ENCODE measurements at regions not wholly inside any gene's neighbourhood (a gene's known extent, or its start where the extent isn't known, plus 50 kb on each side); places are given as distances from the start of the nearest gene placed in this dataset.
A peak's percentile ranks its signal among the peaks of the same experiment; 100 is the strongest.

DNA sequence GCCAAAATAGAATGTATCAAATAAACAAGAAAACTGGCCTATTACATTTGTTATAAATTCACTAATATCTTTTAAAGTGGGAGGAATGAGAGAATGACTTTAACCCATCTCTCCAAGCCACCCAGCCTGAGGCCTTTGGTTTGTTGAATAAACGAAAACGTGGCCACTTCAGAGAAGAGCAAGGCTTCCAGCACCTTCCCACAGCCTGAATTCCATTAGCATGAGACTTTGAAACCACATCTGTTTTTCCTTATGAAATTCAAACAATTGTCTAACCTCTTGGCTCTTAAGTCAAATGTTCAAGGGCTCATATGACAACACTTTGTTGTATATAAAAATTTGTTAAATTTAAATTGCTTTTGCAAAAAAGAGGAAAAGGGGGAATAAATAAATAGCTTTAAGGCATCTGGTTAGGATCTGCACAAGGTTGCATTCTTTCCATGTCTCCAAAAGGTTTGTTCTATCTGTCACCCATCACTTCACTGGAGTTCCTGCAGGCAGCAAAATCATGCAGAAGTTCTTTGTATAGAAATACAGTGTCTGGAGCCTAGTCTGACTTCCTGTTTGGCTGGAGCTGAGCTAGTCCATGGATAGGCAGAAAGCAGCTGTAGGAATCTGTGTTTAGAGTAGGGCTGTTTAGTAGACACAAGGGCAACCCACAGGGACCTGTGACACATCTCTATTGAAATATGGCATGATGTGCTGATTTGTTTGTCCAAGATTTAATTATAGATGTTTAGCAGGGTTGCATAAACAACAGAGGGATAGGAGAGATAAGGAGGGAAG is 502.3 kb downstream of the KCTD12 start:
- no peak for DNase-seq (ENCODE audit: low read depth in 2 of 3, low spot score in 2 of 3)

DNA sequence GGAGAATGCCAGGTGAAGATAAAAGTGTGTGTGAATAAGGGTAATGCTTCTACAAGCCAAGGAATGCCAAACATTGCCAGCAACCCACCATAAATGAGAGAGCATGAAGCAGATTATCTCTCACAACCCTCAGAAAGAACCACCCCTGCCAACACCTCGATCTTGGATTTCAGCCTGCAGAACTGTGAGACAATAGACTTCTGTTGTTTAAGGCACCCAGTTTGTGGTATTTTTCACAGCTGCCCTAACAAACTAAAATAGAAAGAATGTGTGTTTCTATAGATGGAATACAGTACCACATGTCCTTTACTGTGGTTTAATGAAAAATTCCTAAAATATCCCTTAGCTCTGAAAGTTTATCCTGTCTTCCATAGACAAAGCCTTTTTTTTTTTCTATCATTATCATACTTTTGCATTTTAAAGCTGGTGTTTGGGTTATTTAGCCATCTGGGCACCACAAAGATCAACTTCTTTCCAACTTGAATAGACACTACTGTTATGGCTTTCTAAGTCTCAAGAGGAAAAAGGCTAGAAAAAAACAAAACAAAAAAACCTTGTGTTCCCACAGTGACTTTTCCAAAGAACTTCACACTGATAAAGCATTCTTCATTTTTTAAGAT is 505.6 kb downstream of the KCTD12 start:
- DNase-seq (ENCODE audit: low read depth in 2 of 3, low spot score in 2 of 3) = no peak

DNA sequence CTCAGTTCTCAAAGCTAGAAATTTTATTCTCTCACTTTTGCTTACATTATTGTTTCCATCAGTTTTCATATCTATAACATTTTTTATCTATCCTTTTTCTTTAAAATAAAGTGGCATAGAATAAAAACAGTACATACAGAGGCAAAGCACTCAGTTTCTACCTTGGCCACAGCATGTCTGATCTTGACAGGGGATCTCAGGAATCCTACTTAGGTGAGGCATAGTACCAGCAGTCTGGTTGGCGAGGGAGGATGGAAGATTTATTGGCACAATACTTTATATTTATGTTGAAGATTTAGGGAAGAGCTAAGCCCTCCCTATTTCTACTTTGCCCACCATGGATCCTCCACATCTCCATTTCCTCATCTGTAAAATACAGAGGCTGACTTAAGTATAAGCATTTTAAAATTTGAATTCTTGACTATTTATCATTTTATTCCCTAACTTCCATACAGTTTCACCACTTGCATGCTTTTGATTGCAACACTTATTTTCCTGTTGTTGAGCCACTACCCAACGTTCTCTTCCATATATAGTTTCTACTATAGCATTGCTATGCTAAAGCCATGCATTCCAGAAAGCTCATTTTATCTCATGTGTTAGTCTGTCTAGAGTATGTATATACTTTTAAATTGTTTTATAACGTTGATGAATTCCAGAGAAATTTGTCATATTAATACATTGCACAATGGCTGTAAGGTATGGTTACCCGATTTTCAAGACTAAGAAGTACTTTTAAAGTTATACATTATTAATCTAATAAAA is 506.7 kb downstream of the KCTD12 start:
- no peak for DNase-seq (ENCODE audit: low read depth in 2 of 3, low spot score in 2 of 3)

DNA sequence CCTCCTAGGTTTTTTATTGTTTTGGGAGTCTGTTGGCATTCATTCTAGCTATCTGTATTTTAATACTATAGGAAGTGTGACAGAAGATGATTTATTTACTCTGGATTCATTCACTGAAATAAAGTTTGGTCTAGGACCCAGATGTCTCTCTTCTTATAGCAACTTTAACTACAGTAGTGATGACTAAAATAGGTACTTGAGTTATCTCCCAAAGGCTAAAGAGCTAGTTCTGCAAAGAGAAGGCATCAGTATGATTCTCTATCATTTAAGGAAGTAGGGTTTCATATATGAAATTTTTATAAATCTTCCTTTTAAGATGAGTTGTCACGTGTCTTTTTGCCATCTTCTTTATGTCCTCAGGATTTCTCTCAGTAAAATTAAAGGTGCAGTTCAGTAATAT is 507.4 kb downstream of the KCTD12 start:
- DNase-seq (ENCODE audit: low read depth in 2 of 3, low spot score in 2 of 3) = no peak

DNA sequence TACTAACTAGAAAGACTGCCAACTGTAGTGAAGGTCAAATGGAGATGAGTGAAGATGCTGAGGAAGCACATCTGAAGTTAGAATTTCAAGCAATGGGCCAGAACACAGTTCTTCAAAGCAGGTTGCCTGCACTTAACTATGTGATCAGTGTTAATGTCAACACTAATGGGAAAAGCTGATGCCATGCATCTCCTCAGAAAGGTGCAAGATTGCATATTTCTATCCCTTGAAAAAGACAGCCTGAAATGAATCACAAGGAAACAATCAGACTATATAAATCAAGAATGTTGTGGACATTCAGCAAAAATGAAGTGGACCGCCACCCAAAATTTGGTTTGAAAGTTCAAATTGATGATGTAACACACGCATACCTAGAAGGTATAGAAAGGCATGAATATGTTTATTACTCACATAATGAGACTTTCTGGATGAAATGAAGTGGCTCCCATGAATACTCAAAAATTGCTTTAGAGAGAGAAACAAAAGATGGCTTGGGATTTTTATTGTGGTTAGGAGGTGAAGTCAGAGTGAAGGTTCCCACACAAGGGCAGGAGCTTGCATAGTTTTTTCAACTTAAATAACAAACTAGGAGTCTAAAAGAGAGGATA is 522.4 kb downstream of the KCTD12 start:
- no peak for DNase-seq (ENCODE audit: low read depth in 2 of 3, low spot score in 2 of 3)

DNA sequence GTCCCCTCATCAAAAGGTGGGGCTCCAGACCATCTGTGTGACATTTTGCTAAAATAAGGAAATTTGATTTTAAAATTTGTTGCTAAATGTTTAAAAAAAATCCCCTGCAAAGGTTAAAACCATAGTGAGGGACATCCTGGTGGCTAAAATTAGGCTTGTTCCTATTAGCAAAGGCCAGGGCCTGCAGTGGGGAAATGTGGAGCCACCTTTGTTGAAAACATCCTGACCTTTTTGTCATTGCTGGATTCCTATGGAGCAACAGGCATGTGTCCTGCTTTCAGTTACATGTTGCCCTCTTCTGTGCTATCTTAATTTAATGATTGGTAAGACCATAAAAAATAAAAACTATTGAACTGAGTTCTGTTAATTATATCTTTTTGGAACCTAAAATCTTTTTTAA is 524.3 kb downstream of the KCTD12 start:
- DNase-seq (ENCODE audit: low read depth in 2 of 3, low spot score in 2 of 3) = no peak

DNA sequence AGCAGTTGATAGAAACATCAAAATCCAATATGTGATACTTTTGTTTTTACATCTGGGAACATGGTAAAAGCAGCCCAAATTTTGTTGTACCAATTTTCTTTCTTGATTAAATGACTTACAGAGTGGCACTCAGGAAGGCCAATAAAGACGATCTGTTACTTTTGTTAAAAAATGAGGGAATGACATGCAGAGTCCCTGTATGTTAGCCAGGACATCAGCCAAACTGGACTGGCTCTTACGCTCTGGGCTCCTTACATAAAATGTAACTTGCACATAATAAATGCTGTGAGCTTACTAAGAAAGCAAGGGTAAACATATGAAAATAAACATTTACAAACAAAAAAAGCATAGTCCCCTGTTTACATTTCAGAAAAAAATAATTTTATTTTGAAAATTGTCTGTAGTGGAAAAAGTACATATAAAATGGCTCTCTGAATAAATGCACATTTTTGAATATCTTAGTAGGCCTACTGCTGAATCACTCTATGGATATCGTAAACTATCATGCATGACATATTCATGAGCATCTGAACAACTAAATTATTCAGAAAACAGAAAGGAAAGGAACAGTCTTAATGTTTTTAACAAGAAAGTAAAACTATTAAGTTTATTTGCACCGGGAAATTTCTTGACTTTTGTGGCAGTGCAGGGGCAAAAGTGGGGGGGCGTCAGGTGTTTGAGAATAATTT is 534.5 kb downstream of the KCTD12 start:
- no peak for DNase-seq (ENCODE audit: low read depth in 2 of 3, low spot score in 2 of 3)

DNA sequence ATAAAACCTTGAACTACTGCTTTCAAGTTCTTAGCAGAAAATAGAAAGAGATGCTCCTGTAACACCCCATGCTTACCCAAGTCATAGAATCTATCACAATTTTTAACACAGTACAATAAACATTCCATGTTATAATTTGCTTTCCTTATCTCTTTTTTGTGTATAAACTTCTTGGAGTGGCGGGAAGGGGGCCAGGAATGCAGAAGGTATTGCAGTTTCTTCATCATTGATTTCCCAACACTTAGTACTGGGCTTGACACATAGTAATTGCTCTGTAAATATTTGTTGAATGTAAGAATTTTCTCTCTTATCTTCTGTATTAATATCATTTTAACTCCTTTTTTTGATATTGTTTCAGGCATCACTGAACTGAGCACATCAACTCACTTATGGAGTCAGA is 535.8 kb downstream of the KCTD12 start:
- DNase-seq (ENCODE audit: low read depth in 2 of 3, low spot score in 2 of 3) = no peak

DNA sequence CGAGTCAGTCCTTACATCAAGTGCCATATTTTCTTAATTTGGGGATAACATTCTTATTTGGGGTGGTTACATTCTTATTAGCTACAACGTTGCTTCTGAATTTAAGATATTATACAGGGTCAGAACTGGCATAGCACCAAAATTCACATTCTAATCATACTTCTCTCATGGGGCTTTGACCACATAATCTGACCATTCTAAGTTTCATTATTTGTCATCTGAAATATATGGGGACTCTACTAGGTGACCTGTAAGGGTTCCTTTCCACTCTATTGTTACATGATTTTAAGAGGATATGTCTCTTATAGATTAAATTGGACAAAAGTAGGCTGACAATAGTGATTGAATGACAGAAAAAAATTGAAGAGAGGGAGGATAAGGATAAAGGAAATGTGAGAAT is 536.5 kb downstream of the KCTD12 start:
- DNase-seq (ENCODE audit: low read depth in 2 of 3, low spot score in 2 of 3) = no peak

DNA sequence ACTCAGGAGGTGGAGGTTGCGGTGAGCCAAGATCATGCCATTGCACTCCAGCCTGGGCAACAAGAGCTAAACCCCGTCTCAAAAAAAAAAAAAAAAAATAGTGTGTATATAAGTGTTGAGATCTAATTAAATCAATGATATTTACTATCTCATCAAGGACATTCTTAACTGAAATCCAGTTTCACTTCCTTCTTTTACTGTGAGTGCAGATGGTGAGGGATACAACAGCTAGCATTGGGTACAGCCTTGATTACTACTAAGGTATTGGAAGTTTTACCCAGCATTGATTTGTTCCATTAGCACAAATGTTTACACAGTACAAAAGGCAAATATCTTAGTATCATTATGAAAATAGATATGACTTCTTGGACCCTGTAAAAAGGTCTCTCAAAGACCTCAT is 546.6 kb downstream of the KCTD12 start:
- DNase-seq (ENCODE audit: low read depth in 2 of 3, low spot score in 2 of 3) = no peak

DNA sequence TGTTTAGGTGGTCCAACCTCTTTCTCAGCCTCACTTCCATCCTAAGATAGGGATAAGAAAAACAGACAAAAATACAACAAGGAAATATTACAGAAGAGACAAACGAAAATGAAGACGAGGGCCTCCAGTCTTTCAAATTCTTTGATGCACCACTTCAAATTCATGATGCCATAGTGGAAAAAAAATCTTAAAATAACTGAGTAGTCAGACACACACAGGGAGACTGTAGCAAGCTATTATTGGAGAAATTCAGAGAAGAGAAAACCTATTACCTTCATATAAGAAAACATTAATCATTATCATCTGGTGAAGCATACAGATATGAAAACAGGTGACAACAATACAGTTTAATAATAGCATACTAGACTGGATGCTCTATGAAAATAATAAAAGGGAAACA is 548.2 kb downstream of the KCTD12 start:
- DNase-seq (ENCODE audit: low read depth in 2 of 3, low spot score in 2 of 3) = no peak

DNA sequence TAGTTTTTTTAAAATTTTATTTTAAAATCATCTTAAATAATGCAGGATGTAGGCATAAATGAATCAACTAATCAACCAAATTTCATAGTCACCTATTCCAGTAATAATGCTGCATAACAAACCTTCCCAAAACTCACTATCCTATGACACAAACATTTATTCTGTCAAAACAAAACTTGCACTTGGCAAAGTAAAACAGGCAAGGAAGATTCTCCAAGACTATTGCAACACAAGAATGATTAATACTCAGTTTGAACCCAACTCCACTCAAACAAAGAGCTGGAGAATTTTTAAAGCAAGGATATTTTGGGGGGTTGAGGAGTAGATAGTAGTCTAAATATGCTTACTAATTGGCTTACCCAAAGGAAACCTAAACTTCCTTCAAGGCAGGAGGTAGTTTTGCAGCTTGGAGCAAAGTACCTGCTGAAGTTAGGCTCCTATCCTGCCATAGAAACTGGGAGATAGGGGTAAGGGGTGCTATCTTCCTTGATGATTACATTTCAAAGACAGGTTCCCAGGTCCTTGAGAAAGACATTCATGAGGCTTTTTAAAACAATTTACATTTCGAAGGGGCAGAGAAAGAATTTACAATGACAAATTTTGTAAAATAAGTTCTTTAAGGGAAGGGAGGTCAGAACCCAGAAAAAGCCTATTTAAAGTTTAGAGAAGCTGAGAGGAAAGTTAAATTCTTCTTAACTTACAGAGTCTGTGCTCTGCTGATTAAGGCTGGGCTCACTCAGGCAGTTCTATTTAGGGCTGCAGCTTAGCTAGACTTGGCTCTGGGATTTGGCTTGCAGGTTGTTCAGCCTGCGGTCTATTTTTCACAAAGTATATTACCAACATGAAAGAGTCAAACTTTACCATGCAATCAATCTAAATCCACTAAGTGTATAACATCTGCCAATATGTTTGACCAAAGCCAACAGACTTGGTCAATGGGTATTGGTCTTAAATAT is 549.0 kb downstream of the KCTD12 start:
- no peak for DNase-seq (ENCODE audit: low read depth in 2 of 3, low spot score in 2 of 3)

DNA sequence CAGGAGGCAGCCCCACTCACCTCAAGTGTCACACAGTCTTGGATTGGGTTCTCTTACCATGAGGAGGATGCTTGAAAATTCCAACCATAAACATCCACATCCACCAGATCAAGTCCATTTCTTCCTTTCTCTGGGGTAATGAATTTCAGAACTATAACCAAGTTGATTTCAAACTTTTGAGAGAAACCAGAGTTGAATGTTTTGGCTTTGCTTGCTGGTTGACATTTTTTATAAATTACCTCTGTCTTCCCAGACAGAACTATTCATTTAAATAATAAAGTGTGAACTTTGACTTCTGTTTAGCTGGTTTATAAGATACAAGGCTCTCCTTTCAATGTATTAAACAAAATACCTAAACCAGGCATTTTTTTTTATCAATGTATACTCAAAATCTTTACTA is 550.7 kb downstream of the KCTD12 start:
- no peak for DNase-seq (ENCODE audit: low read depth in 2 of 3, low spot score in 2 of 3)

DNA sequence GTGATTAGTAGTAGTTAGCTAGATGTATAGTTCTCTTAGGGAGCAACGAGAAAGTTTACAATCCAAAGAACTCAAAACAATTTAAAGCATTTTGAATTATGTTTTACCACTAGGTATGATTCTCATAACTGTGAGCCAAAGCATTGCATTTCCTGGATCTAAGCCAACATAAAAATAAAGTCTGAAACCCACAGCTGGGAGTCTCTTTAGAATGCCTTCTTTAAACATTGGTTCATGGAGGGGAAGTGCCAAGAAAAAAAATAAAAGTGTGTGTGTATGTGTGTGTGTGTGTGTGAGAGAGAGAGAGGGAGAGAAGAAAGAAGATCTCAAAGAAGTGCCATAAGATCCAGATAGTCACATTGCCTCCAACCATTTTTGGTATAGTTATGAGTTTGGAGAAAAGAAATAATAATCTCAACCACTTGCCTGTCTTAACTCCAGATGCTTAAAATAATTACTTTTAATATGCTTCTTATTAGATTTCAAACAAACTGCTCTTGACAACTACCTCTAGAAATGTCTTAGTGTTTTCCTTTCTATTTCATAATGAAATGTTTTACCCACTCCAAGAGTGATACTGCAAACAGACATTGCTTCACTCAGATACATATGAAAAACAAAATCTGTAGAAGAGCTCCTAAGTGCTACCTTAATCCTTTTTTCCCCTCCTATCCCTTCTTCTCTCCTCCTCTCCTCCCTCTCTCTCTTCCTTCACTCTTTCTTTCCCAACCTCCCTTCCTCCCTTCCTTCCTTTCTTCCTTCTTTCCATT is 554.1 kb downstream of the KCTD12 start:
- DNase-seq (ENCODE audit: low read depth in 2 of 3, low spot score in 2 of 3) = peak in 2 of 3 donors; percentile 5 to 78

DNA sequence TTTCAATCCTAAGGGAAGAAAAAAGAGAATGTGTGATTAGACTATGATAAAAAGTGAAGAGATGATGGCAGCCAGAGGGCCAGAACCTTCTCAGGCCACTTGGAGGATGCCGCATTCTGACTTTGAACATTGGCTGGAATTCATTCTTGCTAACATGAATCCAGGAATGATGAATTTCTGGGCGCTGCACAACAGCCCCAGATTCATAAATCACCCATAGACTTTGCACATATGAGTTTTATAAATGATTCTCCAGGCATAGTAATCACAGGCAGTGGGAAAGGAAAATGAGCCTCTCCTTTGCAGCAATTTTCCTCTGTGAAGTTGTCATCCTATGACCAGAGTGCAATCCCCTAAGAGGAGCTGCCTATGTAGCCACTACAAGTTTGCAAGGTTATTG is 555.4 kb downstream of the KCTD12 start:
- DNase-seq (ENCODE audit: low read depth in 2 of 3, low spot score in 2 of 3) = no peak

DNA sequence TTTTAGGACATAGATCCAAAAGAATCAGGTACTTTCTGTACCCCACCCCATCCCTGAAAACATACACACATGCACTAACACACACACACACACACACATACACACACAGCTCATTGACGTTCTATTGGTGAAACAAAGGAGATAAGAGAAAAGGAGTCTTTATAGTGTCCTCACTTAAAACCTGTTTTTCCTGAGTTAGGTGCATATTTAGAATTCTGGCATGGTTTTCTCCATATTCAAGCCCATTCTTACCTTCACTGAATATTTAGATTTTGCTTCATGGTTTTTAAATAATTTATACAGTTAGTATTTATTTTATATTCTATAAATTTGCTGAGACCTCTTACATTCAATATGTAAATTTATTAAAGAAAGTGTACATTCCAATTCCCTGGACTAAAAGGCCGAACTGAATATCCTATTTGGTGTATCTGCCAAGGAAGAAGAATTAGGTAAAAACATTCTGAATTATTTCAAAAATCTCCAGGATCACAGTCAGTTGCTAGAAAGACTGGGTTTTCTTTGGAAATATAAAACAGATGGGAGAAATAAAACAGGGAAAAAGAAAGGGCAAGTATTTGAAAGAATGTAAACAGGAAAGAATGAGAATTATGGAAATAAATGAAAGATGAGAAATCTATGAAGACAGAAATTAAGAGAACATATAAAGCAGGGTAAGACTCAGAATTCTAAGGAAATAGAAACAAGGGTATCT is 556.2 kb downstream of the KCTD12 start:
- DNase-seq (ENCODE audit: low read depth in 2 of 3, low spot score in 2 of 3) = no peak

DNA sequence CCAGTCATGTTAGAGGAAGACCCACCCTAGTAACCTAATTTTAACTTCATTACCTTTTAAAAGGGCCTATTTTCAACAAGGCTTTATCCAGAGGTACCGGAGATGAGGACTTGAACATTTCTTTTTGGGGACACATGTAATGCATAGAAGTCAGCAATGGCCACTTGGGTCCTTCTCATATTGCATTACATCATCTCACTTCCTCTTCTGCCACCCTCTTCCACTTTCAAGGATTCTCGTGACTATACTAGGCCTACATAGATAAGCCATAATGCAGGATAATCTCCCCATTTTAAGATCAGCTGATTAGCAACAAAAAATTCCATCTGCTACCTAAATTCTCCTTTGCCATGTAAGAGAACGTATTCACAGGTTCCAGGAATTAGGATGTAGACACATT is 557.2 kb downstream of the KCTD12 start:
- DNase-seq (ENCODE audit: low read depth in 2 of 3, low spot score in 2 of 3) = no peak

DNA sequence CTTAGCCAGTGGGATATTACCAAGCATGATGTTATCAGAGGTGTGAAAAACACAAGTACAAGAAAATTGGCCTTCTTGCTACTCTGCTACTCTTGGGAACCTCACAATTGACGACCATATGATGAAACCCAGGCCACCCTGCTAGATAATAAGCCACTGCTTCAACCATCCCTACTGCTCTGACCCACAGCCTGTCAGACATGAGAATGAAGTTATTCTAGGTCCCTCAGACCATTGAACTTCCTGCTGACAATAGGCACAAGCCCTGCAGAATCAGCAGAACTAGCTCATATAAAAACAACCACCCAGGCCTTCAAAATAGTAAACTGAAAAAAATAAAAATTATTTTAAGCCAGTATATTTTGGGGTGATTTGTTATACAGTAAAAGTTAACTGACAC is 559.9 kb downstream of the KCTD12 start:
- DNase-seq (ENCODE audit: low read depth in 2 of 3, low spot score in 2 of 3) = no peak

Data from hematopoietic multipotent progenitor cell (in vitro differentiated cells).